T-helper 22 cell (primary cell): ENCODE measurements at regions not wholly inside any gene's neighbourhood (a gene's known extent, or its start where the extent isn't known, plus 50 kb on each side); places are given as distances from the start of the nearest gene placed in this dataset.

ENCODE experiments used
- DNase-seq: peaks from one replicate; pipeline ENCODE4 v3.0.0-alpha.2; 2020; ENCODE audit warnings: low read depth

DNA sequence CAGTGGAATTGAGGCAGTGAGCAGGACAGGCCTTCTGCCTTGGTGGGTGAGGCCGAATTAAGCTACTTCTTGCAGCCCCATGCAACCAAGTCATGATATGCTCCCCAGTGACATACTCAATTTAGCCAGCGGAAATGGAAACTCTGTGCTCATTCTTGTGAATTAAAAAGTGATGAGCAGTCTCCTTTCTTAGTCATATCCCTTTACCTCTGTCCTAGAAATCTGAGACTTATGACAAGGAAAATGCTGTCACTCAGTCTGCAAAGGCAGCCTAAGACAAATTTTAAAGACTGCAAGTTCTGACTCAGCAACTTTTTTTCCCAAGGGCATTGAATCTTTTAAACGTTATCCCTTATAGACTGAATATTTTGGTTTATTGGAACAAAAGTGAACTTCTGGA, 218.2 kb downstream of the SH3BP4 start:
- DNase-seq, result no peak

DNA sequence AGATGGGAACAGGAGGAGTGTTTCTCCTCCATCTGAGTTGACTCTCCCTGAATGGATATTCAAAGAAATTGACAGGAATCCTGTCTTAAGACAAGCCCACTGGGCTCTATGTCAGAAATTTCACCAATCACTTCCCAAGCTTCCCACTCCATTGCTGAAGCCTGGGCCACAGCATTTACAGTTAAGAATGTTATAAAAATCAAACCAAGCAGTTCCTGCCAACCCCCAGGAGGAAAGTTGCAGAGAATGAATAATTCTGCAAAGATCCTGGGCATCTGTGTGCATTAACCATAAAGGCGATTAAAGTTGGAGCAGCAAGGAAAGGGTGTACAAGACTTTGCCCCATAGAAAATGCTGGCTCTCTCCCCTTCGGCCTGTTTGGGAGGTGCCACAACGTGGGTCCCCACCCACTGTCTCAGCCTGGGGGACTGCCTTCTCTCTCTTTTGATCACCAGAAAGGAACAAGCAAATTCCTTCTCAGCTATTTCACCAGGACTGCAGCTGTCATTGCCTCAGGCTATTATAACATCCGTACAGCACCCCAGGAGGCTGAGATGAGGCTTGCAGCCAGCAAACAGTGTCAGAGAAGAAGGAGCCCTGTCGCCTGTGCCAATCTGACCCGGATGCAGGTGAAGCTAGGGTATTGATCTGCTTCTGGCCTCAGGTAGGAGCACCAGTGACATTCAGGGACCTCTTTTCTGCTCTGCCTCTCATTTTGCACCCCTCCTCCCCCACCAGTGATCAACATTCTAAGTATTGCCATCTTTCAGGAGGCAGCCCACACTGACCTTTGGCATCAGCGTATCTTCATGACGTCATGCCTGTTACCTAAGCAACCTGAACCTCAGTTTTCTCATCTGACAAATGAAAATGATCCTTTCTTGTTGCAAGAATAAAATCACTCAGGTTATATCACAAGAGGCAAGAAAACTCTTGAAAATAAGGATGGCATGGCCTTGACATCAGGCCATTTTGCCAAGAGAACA, 219.0 kb downstream of the SH3BP4 start:
- no peak for DNase-seq

DNA sequence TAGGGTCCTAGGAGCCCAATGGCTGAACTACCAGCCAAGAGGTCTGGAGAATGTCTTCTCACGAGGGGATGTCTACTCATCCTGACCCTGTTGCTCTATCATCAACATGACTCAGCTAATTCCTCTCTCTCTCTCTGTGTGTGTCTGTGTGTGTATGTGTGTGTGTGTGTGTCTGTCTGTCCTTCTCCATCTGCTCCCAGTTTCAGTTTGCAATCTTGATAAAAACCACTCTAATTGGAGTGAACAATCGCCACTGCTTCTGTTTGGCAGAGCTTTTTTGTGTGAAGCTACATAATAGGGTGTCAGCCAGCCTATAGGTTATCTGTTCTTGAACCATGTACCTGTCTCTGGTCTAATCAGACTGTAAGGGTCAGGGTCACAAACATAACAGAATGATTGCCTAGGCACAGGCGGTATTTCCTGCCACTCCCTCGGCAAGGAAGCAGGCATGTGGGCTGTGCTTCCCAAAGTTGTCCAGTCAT, 219.8 kb downstream of the SH3BP4 start:
- DNase-seq, result no peak

DNA sequence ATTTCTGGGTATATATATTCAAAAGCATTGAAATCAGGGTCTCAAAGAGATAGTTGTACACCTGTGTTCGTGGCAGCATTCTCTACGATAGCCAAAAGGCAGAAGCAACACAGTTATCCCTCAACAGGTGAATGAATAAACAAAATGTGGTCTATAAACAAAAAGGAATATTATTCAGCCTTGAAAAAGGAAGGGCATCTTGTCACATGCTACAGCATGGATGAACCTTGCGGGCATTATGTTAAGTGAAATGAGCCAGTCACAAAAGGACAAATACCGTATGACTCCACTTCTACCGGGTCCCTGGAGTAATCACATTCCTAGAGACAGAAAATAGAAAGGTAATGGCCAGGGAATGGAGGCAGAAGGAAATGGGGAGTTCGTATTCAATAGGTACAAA, 228.8 kb downstream of the SH3BP4 start:
- DNase-seq, result no peak

DNA sequence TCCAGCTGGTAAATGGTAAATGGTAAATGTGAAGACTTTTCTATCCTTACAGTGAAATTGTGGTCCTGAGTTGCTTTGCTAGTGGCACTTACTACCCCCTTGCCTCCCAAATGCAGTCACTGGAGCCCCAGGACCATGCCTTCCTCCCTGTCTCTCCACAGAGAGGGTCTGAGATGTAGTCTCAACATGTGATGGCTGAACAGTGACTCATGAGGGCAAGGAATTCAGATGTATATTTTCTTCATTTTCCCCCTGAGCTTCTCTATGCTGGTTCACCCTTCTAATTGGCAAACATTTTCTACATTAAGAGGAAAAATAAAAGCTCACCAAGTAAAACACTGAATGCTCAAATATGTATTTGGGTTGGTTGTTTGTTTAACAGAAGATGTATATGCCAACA, 232.0 kb downstream of the SH3BP4 start:
- no peak for DNase-seq

DNA sequence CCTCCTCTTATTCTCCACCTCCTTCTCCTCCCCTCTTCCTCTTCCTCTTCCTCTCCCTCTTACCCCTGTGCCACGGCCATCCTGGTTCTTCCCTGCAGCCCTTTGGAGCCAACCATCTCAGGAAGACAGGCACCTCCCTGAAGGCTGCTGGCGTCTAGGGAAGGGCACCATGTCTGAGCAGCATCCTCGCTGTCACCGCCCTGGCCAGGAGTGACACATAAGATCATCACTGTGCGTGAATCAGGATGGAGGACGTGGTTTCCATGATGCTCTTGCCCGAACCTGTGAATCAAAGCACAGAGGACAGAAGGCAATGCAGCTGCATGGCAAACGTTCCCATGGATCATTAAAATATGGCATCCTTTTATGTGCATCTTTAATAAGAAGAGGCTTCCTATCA, 236.0 kb downstream of the SH3BP4 start:
- no peak for DNase-seq

DNA sequence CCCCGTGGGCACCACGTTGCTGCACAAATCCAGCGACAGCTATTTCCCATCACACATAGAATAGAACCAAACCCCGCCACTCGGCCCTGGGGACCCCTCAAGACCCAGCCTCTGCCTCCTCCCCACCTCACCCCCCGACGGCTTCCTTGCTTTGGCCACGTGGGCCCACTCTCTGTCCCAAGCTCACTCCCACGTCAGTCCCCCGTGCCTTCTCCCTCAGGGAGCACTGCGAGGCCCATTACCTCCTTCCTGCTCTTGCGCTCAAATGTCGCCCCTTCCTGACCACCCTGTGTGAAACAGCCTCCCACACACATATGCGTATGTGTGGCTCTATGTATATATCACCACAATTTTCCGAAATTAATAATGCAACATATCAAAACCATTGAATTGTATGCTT, 239.7 kb downstream of the SH3BP4 start:
- no peak for DNase-seq

DNA sequence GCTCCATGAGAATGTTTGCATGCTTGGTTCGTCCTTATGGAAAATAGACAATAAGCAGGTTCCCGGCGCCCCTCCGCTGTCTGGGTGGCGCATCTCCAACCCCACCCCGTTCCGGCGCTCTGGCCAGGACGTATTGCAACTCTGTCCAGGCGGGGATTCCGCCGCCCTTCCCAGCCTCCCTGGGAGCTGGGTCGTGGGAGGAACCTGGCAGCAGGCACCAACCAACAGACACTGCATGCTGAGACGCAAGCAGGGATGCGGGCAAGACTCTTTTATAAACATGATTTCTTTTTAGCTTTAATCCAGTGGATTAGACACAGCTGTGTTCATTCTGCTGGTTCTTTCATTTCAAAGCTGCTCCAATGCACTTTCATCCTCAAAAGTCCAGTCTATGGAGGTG, 240.2 kb downstream of the SH3BP4 start:
- no peak for DNase-seq

DNA sequence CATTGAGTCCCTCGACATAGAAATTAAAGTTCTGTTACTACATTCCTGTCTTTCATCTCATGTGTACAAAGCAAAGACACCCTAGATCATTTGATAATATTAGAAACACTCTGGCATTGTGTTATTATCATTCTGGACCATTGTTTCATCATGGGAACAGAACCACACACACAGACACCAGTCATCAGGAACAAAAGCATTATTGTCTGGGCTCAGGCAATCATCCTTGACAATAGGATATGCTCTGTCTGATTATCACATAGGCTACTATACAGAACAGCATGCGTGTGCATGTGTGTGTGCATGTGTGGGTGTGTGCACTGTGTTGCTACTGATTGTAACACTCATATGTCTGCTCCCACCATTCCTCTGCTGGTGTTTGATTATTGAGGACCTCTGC, 242.5 kb downstream of the SH3BP4 start:
- no peak for DNase-seq

DNA sequence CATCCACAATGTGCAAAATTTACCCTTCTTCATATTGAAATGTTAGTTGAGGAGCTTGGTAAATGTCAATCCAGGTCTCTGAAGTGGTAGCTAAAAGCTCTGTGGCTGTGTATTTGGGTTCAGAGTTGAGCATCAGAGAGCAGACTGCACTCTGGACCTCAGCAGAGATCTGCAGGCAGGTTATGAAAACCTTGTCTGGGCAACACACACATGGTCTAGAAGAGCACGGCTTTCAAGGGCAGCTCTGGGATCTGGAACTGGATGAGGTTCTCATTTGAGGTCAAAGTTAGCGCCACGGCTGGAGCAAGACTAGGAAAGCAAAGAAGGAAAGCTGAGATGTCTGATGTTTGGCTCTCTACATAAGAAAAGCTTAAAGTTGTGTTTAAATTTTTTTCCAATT, 243.0 kb downstream of the SH3BP4 start:
- DNase-seq, result no peak

DNA sequence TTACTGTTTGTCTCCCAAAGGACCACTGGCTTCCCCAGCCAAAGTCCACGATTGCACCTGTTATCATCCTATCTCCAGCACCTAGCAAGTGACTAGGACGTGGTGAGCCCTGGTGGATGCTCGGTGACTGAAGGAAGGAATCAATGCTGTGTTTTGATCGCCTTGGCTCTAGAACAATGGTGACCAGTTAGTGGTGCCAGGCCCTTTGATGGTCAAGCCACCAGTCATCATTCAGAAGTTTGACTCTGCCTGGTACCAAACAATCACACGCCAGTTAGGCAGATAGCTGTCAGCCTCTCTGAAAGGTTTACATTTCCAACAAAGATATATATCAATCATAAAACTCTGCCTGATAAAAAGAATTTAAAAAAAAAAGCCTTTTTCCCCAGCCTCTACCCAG, 244.1 kb downstream of the SH3BP4 start:
- no peak for DNase-seq

DNA sequence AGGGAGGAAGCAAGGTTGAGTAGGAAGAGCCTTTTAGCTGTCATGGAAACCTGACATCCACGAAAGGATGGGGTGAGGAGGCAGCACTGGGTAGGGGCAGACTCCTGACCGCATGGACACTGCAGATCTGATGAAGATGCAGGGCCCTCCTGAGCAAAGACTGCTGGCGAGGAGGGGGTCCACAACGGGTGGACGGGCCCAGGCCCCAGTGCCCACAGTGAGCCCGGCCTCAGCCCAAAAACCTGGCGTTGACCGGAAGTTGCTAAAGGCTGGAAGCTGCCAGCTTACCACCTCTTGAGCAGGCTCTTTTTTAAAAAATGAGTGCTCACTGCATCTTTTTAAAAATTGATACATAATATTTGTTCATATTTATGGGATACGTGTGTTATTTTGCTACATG, 247.3 kb downstream of the SH3BP4 start:
- no peak for DNase-seq

DNA sequence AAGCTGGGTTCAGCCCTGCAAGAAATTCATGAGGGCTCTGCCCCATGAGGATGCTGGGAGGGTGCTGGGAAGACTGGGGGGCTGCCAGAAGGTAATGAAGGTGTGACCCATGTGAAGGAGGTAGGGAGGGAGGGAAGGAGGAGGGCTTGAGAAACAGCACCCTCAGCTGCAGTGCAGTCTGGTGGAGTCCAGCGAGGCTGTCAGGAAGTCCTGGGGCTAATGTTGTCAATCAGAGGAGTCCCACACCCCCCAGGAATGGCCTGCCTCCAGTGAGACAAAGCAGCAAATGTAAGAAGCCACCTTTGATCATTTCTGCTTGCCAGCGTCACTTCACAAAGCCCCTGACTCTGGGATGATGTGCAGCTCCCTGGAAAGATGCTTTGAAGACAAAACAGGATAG, 248.4 kb downstream of the SH3BP4 start:
- no peak for DNase-seq

DNA sequence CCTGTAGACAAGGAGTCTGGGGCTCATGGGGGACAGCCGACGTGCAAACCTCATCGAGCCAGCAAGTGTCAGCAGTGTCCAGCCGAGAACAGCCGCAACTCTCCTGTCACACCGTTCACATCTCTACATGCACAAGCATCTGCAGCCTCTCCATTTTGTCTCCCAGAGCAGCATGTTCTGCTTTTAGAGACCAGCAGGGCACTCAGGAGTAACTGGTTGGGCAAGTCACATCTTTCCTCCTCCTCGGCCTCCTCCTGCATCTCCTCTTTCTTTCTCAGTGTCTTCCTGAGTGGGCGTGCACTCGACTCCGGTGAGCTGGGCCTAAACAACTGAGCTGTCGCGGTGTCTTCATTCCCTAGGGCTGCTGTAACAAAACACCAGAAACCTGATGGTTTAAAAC, 249.9 kb downstream of the SH3BP4 start:
- DNase-seq, result no peak

DNA sequence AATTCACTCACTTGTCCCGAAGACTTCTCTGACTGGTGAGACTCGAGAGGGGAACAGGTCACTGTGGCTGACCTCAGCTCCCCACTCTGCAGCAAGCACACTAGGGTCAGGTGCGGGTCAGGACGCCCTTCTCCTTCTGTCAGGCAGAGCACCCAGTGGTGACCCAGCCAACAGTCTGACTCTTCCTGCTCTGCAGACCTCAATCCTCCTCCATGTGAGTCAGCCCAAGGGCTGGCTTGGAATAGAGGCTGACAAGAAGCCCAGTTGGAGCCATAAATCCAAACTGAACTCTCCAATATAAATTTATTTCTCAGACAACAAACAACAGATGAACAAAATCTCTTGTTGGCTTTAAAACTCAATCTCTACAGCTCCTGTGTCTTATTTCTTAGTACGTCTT, 253.1 kb downstream of the SH3BP4 start:
- DNase-seq, result no peak

DNA sequence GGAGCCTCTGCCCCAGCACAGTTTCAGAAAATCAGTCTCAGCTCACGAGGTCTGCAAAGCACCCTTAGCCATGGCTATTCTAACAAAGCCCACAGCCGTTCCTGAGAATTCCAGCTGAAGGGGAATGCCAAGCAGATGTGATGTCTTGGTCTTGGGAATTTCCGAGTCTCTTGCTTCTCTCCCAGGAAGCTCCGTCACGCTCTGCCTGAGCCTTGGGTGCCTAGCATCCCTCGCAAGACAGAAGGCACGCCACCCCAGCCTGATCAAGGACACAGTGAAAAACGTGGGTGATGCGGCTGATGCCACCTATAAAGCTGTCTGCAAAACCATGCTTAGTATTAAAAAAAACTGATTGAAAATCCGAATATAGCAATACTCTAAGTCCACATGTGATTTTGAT, 254.6 kb downstream of the SH3BP4 start:
- DNase-seq, result no peak

DNA sequence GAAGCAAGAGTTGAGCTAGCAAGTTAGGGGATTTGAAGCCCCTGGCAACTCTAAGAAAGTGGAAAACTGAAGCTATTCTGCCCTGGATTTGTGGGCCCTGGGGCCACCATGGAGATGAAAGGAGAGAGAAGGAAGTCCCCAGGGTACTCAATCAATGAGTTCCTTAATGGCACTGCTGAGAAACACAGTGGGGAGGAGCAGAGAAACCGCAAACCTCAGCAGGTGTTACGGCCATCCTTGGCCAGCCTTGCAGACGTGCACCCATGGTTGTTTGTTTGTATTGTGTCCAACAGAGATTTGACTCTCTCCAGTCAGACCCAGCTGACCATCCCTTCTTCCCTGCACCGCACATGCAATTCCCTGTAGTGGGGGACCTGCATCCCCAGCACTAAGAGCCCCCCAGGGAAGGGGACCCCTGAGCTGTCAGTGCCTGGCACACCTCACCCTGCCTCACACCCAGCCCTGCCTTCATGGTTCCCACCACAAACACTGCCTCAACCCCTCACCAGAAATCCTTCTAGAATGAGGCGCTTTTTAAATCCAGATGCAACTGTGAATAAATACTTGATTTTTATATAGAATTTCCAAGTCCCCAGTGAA, 255.3 kb downstream of the SH3BP4 start:
- no peak for DNase-seq

DNA sequence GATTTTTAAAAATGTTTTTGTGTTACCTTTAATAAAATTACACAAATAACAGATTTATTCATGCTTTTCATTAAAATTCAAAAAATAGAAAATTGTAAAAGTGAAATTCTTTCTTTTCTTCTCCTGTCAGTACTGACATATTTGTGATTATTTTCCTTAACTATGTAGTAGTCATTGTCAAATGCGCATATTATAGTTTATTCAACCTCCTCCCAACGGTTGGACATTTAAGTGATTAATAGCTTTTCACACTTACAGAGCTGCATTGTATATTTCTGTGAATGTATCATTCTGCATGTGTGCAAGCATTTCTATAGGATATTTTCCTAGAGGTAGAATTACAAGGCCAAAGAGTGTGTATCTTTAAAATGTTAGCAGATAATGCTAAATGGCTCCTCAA, 259.2 kb downstream of the SH3BP4 start:
- no peak for DNase-seq

DNA sequence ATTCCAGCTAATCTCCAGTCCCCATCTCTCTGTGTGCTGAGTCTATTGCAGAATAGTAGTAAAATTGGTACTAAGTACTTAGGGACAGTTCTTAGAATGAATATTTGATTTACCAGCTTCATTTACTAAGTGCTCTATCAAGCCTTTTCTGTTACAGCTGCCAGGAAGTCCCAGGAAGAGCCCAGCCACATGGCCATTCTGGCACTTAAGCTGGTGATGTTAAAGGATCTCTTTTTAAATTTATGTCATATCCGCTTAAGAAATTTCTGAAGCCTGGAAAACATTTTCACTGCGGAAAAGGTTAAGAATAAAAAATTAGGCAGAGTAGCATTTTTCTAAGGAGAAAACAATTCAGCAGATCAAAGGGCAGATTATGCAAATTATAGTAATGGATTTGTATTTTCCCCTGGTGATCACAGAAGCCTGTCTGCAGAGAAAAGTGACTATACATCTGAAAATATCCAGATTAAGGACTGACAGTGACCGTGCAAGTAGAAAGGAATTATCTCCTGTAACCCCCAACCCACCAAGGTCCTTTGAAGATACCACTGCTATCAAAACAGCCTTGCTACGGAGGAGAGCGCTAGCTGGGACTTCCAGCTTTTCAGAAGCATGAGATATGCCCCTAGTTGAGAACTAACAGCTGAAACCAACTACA, 260.8 kb downstream of the SH3BP4 start:
- no peak for DNase-seq

DNA sequence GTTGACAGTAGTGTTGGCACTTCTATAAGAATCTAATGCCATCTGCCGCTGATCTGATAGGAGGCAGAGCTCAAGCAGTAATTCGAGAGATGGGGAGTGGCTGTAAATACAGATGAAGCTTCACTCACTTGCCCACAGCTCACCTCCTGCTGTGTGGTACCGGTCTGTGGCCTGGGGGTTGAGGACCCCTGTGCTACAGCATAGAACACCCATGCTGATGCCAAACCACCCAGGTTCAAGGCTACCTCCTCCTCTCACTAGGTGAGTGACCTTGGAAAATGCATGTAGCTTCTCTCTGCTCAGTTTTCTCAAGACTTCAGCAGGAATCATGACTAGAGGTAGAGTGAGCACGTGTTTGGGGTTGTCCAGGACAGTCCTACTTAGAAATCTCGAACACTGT, 263.4 kb downstream of the SH3BP4 start:
- DNase-seq, result no peak

DNA sequence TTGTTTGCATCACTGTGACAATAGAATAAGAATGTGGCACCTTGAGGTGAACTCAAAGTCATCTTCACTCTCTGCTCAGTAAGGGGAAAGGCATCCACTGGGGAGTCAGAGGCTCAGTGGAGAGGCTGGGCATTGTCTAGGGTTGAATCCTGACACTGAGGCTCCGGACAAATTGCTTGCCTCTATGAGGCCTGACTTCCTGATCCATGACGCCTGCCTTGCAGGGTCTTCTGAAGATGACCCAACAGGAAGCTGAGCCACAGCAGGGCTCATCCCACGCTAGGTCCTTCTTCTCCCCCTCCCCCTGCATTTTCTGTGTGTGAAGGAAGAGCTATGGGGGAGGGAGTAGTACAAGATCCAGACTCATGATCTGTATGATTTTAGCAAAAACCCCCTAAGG, 265.1 kb downstream of the SH3BP4 start:
- no peak for DNase-seq

DNA sequence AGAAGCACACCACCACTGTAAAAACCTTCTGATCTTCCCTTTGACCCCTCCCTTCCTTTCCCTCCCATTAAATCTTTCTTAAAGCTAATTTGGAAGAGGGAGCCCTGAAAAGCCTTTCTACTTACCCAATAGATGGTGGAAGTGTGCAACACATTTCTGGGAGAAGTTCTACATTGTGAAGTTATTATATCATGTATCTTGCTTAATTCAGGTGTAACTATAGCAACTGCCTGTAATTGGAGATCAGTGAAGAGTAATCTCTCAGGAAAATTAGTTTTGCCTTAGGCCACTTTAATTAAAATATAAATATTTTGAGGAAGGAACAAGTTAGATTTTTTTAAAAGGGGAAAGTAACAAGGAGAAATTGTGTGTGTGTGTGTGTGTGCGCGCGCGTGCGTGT, 266.0 kb downstream of the SH3BP4 start:
- DNase-seq, result no peak

DNA sequence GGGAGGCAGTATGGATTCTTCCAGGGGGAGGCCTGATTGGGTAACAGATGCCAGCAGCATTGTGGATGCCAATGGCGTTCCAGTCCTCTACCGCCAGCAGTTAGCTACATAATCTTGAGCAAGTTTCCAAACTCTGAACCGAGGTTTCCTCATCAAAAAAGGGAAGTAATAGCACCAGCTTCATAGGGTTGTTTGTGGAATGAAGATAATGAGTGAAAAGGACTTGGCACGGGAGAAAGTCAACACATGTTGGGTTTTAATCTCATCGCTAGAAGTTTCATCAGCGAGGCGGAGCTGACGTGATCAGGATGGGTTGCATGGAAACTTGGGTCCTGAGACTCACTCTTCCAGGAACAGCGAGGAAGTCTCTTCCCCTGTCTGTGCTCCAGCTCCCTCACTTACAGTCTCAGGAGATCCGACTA, 266.7 kb downstream of the SH3BP4 start:
- no peak for DNase-seq
